Hepatic stellate cell (primary cell): ENCODE measurements at regions not wholly inside any gene's neighbourhood (a gene's known extent, or its start where the extent isn't known, plus 50 kb on each side); places are given as distances from the start of the nearest gene placed in this dataset.

Source experiments
- DNase-seq: peaks from one replicate; pipeline ENCODE4 v3.0.0; 2011; ENCODE audit warnings: low spot score

DNA sequence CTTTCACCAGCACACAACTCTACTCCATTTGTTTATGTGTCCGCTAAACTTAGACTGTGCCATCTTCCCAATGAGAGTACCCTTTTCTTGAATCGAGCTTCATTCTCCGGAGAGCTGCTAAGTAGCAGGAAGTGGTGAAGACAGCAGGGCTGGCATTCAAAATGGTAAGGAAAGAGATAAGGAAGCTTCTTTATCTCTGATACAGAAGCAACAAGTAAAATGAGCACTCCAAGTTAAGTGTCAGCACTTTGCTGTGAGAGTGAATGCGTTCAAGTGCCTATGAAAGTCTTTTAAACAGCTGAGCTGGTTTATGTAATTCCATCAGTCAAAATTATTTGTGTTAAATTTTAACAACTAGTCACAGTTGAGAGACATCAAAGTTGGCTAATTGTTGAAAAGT lies 386.8 kb upstream of the PTPRD start:
- no peak for DNase-seq

DNA sequence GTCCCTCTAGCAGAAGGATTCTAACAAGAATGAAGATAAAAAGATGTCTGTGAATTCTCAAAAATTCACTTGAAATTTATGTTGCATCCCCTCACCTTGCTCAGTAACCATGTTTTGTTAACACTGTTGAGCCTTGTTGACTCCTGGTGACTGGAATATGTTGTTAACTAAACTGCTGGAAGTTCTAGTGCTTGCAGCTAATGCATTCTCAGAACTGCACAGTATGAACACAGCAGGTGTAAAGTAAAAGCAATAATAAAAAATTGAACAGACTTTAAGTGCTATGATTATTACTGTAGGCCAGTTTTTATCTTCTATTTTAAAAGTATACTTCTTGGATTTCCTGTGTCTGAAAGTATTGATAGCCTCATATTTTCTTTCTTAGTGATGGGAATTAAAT lies 388.7 kb upstream of the PTPRD start:
- no peak for DNase-seq

DNA sequence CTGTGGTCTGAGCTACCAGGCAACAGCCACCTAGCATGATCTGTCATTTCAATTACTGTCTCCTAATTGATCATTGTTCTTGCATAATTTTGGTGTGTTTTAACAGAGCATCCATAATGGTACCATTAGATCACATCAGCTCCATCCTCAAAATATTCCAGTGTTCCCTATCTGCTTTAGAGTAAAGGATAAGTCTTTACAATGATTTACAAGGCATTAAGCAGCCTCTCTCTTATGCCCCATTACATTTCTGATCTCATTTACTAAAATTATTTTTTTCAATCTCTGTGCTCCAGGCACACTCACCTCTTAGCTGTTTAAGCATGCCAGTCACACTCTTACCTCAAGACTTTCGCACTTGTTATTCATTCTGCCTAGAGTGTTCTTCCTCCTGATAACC lies 389.9 kb upstream of the PTPRD start:
- no peak for DNase-seq

DNA sequence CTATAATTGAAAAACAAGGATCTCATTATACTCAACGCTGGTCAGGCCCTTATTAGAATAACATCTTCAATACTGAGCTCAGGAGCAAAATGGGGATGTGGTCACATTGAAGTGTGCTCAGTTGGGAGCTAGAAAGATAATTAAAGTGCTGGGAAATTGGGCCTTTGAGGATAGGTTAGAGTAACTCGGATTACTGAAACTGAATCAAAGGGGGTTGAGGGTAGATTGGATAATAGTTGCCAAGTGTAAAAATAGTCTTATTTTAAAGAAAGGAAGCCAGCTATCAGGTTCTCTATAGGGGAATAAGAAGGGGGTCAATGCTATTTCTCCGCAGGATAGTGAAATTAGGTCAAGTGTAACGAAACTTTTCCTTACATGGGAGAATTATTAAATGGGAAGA lies 391.0 kb upstream of the PTPRD start:
- DNase-seq: no peak

DNA sequence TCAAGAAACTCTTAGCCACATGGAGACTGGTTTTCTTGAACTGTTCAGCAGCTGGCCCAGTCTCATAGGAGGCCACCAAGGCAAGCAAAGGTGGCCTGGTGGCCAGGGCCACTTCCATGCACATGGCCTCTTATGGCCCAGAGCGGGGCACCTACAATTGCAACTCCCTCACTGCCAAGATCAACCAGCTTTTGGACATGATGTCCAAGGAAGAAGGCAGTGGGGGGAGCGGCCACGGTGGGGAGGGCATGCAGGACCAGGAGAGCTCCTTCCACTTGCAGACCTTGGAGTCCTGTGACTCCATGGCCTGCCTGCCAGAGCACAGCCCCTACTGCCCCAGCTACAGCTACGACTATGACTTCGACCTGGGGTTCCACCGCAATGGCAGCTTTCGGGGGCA lies 398.9 kb upstream of the PTPRD start:
- DNase-seq: no peak

DNA sequence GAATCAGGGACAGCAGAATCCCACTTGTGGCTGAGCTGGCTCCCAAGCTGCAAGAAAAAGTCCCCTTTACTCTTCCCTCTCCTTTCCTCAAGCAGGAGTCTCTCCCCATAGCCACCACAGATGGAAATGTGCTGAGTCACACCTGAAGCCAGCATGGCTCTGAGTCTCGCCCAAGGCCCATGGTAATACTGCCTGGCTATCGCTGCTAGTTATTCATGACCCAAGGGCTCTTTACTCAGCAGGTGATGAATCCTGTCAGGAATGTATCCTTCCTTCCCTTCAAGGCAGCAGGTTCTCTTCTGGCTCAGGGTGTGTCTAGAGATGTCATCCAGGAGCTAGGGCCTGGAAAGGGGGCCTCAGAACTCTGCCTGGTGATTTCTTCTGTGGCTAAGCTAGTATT lies 403.3 kb upstream of the PTPRD start:
- DNase-seq: no peak

DNA sequence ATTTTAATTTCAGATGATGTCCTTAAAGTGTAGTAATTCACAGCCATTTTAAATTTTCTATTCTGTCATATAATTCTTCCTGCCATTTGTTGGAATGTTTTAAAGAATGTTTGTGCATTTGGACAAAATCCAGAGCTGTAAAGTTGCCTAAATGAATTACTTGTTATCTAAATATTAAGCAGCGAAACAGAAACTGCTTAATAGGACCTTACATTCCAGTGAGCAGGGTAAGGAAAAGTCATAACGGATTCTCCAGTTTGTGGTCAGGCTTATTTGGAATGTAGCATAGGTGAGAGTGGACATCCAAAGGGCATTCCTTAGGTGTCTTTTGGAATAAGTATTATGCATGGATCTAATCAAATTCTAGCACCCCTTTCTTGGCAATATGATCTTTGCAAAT lies 410.4 kb upstream of the PTPRD start:
- no peak for DNase-seq

DNA sequence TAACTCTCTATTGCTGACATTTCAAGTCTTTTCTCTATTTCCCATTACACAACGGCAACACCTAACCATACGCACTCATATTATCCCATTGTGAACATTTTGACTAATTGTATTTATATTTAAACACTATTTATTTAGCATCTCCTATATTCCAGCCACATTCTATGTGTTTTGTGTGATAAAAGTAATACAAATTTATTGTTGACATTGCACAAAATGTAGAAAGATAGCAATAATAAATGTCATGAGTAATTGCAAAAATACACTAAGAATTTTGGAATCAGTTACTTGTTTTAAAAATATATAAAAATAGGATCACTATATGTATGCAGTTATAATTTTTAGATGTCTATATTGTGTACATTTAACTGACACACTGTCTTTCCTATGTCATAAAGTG lies 413.0 kb upstream of the PTPRD start:
- DNase-seq: no peak

DNA sequence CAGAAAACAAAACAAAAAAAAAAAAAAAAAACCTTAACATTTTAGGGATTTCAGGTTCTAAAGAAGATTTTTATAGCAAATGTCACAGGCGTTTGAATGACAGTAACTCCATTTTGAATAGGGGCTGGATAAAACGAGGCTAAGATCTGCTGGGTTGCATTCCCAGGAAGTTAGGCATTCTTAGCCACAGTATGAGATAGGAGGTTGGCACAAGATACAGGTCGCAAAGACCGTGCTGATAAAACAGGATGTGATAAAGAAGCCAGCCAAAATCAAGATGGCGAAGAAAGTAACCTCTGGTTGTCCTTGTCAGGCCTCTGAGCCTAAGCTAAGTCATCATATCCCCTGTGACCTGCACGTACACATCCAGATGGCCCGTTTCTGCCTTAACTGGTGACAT lies 425.6 kb upstream of the PTPRD start:
- no peak for DNase-seq

DNA sequence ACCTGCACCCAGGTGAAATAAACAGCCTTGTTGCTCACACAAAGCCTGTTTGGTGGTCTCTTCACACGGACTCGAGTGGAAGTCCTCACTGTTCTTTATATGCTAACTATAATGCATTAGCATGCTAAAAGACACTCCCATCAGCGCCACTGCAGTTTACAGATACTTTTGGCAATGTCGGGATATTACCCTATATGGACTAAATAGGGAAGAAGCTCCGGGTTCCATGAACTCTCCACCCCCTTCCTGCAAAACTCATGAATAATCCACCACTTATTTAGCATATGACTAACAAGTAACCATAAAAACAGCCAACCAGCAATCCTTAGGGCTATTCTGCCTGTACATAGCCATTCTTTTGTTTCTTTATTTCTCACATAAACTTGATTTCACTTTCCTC lies 426.2 kb upstream of the PTPRD start:
- DNase-seq: no peak

DNA sequence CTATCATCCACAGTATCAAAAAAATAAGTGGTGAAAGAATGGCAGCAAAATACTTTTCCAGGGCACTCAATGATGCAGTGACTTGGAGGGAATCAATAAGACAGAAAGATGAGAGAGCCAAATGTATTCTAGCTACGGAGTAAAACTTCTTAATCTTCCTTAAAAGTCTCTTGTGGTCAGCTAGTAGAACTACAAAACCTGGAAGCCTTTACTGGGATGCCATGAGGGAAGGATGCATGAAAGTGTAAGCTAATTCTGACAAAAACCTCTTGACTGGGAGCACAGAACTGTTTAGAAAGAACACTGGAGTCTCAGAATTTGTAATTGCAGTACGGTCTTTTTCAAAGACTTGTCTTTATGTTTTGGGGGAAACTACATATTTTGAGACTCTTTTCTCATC lies 432.8 kb upstream of the PTPRD start:
- no peak for DNase-seq

DNA sequence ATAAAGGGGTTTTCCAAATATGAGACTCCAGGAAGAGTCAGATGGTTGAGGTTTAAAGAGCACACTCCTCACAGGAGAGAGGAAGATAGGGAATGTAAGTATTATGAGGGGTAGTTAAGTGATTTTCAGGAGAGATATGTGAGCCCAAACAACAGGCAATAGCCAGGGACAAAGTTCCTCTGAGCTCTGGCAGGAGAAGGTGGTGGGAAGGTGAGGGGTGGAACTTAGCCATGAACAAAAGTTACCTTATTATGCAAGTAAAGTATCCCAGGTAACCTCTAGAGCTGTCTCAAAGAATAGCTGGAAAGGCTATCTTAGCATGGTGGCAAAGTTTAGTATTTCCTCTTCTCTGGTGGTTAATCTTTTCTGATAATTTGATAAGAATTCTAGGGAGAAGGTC lies 450.5 kb upstream of the PTPRD start:
- no peak for DNase-seq

DNA sequence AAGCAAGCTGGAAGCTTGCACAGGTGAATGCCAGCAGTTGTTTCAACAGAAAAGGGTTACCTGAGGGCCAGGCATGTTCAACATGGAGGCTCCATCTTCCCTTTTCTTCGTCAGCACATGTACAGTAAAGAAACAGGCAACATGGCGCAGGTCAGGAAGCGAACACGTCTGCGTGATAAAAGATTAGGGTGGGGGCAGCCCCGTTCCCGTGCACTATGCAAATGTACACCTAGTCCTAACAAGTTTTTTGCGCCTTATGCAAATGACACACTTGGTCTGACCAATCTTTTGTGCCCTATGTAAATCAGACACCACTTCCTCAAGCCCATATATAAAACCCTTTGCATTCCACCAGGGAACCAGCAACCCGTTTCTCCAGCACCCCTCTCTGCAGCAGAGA lies 452.1 kb upstream of the PTPRD start:
- DNase-seq: no peak

DNA sequence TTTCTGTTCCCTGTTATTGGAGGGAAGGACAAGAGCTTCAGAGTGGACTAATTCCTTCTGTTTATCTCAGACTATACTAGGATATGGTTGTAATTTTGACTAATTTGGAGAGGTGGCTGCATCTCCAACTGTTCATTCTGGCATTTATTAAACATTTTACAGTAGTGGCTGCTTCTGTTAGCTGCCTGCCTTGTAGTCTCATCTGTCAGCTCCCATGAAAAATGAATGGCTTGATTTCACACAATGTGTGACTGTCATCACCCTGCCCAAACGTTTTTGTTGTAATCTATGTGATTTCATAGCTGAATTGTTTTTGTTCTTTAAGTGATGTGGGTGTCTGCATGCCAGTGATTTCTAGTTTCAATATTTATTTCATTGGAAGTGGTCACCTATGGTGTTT lies 459.4 kb upstream of the PTPRD start:
- no peak for DNase-seq

DNA sequence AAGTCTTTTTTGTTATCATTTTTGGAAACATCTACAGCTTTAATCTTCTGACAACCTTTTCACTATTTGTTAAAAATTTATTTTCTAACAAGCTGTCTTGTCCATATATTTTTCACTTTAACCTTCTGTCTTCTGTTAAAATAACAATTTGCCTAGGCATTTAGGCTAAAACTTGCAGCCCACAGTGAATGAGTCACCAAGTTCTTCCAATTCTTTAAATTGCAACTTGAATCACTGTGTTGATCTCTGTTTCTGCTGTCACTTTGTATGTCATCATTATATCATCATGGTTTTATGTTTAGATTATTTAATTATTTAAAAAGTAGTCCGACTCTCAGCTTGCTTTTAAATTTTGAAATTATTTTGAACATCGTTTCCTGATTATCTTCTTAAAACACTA lies 473.8 kb upstream of the PTPRD start:
- DNase-seq: no peak

DNA sequence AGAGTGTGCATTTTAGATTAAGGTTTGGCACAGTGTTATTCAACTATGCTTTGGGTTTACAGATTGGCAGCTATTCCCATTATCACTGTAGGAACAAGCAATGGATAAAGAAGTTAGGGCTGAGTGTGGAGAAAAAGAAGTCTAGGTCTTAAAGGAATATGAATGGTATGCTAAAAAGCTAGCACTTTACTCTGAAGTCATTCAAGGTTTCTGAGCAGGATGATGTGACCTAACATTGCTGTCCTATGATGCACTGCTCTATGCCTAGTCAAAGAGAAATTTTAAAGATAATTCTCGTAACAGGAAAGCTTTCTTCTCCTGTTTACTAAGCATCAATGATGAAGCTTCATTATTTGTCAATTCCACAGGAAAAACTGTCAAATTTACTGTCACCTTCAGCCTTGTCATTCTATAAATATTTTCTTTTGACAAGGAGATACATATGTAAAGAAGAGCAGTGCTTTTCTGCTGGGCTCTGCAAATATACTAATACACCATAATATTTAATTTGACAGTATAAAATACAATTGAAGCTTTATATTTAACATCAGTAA lies 476.1 kb upstream of the PTPRD start:
- DNase-seq: no peak

DNA sequence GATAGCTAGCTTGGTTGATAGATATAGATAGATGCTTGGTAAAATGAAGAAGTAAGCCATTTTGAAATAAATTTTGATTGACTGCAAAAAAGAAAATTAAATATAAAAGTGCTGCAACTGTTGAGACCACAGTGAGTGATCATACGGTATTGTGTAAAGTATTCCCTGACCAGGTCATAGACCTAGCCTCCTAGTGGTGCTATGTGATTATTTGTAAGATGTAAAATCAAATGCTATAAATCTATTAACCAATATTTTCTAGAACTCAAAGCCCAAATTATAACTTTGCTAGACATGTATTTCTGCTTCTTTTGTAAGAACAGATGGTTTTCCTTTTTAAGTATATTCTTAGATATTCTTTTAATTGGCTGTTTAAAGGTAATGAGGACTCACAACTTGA lies 480.2 kb upstream of the PTPRD start:
- no peak for DNase-seq

DNA sequence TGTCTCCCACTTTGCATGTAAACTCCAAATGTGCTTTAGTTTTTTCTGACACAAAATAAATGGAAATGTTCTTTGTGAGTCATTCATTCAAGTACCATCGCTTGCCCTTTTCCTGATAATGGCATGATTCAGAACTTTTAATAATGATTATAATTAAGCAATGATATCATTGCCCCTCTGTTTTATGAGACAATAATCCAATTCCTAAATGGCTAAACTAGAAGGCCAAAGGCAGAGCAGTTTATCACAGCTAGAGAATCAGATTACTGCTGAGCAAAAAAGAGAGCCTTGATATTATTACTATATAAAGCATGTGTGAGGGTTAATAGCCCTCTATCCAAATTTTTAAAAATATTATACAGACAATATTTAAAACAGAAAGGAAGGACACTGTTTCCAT lies 484.2 kb upstream of the PTPRD start:
- no peak for DNase-seq

DNA sequence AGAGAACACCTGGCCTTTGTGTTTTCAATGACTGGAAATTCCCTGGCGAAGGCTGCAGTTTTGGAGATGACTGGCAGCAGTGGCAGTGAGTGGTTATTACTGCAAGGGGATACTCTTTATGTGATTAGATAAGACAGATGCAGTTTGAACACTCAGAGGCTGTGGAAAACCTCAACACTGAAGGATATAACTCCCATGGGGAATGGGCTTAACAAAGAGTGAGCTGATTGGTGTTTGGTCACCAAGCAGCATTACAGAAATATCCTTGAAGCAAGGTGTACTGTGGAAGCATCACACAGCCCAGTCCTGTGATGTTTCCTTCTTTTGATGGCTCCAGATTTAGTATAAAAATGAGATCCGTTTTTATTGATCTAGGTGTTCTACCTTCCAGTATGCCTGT lies 490.7 kb upstream of the PTPRD start:
- DNase-seq: no peak

DNA sequence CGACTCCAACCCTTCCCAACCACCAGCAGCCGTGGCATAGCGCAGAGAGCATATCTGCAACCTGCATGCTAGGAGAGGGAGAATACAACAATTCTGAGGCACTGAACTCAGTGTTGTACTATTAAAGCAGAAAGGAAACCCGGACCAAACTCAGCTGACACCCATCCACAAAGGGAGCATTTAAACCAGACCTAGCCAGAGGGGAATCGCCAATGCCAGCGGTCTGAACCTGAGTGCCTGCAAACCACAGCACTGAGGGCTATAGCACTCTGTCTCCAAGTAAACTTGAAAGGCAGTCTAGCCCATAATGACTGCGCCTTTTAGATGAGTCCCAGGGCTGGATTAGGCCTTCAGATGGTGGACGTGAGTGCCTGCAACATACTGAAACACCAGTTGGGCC lies 494.4 kb upstream of the PTPRD start:
- DNase-seq: no peak

DNA sequence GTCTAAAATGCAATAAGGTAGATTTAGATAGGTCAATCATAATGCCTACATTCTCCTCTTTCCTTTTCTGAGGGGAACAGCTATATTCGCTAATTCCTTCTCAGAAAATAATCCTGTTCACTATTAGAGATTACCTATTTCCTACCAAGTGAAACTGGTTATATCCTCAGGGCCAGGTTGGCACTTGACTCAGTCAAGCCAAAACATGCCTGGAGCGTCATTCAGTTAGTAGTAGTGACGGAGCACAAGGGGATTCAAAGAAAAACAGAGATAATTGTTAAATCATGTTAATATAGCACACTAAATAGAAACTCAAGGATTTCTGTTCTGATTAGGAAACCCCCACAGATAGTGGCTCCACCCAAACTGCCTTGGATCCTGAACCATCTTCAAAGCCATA lies 515.4 kb upstream of the PTPRD start:
- DNase-seq: no peak

DNA sequence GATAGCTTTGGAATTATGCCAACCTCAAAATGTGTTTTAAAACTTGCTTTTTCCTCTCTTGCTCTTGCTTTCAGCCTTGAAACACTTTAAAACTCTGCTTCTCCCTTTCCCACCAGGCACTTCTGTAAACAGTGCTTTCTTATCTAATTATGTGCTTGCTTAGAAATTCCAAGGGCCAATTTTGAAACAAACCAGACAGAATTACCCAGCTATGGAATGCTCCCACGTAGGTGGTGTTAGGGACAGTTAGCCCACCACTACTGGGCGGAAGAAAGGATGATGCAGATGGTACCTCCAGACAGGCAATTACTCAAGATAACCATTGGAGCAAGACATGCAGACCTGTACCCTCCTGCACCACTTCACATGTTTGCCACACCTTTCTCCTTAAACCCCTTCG lies 523.0 kb upstream of the PTPRD start:
- DNase-seq: no peak

DNA sequence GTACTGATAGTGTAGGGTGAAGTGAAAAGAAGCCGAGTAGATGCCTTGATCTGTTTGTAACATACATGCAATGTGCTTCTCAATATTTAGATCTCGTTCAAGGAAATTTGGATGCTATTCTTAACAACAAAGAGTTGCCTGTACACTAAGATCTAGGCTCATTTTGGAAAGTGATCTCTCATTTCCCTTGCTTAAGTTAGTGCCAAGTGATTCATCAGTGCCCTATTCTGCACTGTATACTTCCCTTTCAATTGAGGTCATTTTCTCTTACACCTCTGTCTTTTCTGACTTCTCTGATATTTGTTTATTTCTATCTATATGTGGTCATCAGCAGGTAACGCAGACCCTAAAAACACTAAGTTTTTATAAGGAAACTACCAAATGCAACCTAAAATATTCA lies 528.6 kb upstream of the PTPRD start:
- DNase-seq: no peak

DNA sequence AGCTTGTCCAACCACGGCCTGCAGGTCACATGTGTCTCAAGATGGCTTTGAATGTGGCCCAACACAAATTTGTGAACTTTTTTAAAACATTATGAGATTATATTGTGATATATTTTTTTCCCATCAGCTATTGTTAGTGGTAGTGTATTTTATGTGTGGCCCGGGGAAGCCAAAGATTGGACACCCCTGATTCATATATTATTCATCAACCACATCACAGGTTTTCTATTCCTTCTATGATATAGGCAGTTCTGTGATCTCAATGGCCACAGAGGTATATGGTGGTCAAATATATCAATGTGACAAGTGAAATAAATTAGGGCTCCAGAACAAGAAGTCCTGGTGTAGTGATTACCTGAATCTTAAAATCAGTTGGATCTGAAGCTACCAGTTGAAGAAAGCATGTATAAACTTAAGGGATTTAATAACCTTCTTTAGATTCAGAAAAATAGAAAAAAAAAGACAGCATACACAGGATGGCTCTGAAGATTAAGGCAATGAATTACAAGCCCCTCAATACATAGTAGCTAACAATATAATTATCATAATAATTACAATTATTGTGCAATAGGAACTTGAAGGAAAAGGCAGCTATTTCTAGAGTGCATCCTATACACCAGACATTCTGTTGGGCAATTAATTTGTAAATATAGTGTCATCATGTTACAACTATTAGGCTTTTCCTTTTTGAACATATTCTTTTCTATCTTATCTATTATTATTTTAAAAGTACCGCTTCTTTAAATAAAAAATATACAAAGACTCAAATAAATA lies 530.4 kb upstream of the PTPRD start:
- DNase-seq: no peak
